Ovary (tissue), 7 donors: ENCODE measurements at regions not wholly inside any gene's neighbourhood (a gene's known extent, or its start where the extent isn't known, plus 50 kb on each side); places are given as distances from the start of the nearest gene placed in this dataset.
"Not testable (repeated sequence)": the region's sequence is repeated elsewhere in the genome, so short reads cannot be mapped to it uniquely, and the experiment has no call there.

Experiments used
- DNase-seq, 5 donors: peaks; one replicate each; pipeline ENCODE4 v3.0.0-alpha.2; 2019 to 2020
- H3K27ac ChIP-seq, 2 donors: fragments of 200-600 bp; one replicate each; pipeline versions ENCODE4 v1.5.1 to v1.8.0; 2019 to 2022
- H3K27me3 ChIP-seq: fragments of 200-600 bp; one replicate; pipeline ENCODE4 v1.8.0; 2022
- H3K36me3 ChIP-seq: fragments of 200-600 bp; sonication (generic); one replicate; pipeline ENCODE4 v1.5.1; 2019
- H3K4me1 ChIP-seq: one replicate; pipeline ENCODE4 v1.8.1; 2013; ENCODE audit warnings: mild to moderate bottlenecking, moderate library complexity; ENCODE audit not compliant: insufficient read depth
- H3K4me3 ChIP-seq: fragments of 200-600 bp; sonication (generic); one replicate; pipeline ENCODE4 v1.5.1; 2017
- H3K9me3 ChIP-seq, 2 donors: fragments of 200-600 bp in 1 of 2; sonication (generic) in 1 of 2; one replicate each; pipeline versions ENCODE4 v1.5.1 to v1.8.1; 2013 to 2019; ENCODE audit warnings: mild to moderate bottlenecking in 1 of 2, moderate library complexity in 1 of 2
- CTCF ChIP-seq, 3 donors: fragments of 450-650 bp in 2 of 3; fragments of 200-600 bp in 1 of 3; IDR thresholded peaks; one replicate each; pipeline versions ENCODE4 v1.5.1 to v1.8.0; 2016 to 2022; ENCODE audit warnings: antibody characterized with exemption in 3 of 3, mild to moderate bottlenecking in 1 of 3
- EP300 ChIP-seq: sonication (generic); formaldehyde crosslinking; IDR thresholded peaks from one replicate; pipeline ENCODE4 v1.6.1; 2017; ENCODE audit warnings: antibody characterized with exemption
- POLR2A ChIP-seq: fragments of 450-650 bp; IDR thresholded peaks from one replicate; pipeline ENCODE4 v1.6.1; 2017; ENCODE audit warnings: antibody characterized with exemption, mild to moderate bottlenecking, moderate library complexity
- WGBS, 3 donors: extraction: QIAGEN DNeasy Blood & Tissue Kit in 1 of 3; methylation state at CpG; one replicate each; pipeline versions ENCODE4 v1.1.5 to v1.1.7; 2013 to 2017; 5-methylcytosine and 5-hydroxymethylcytosine counted together
- intact Hi-C, 4 donors: fragments of 100-400 bp; cut with DNase I; formaldehyde crosslinking; loops; one replicate each; pipeline versions ENCODE4 v1.11.0 to v1.15.1; 2022 to 2023
- donor health status: DM: no; HTN: no; CAD: no; lungs with moderate emphysema.
- donor health status: DM: no; HTN: no; CAD: no.
- donor health status: Bipolar disorder and iron deficiency.
- donor health status: DM: no; HTN: no; CAD: no.
- donor health status: DM: yes; HTN: yes; CAD: no.

- Histone ChIP-seq H3K4me3 (no peak overlapping the region), H3K4me1 (no peaks in the 10 kb centered on the region), H3K9me3 (no peaks in the 10 kb centered on the region), H3K27me3 (no peaks in the 10 kb centered on the region), H3K36me3 (no peaks in the 10 kb centered on the region), H3K27ac (no peak overlapping the region)
- intact Hi-C loops, result no loop called here
- no peak for DNase-seq
- no peak for TF ChIP-seq EP300
- TF ChIP-seq POLR2A, result no peak
- no peak for TF ChIP-seq CTCF (IDR thresholded peaks at IDR 0.05)
- WGBS, 3 donors, result 92 to 95% (median 93%) methylated on average over 25 of the region's 25 CpGs
These were observed 52.7 kb upstream of the ZNF469 start for GRCh38 chr16:88329726-88330700.

- Histone ChIP-seq H3K4me3 (no peak overlapping the region), H3K36me3 (no peaks in the 10 kb centered on the region), H3K27me3 (no peaks in the 10 kb centered on the region), H3K9me3 (no peaks in the 10 kb centered on the region), H3K4me1 (no peaks in the 10 kb centered on the region), H3K27ac (no peak overlapping the region)
- TF ChIP-seq EP300 (no peak), POLR2A (no peak), CTCF (IDR thresholded peaks at IDR 0.05) (no peak)
- WGBS, 3 donors, result 95 to 98% (median 96%) methylated on average over 15 of the region's 15 CpGs
- no peak for DNase-seq
- intact Hi-C loops, result no loop called here
These were observed 51.5 kb upstream of the ZNF469 start for GRCh38 chr16:88330971-88331890.

- WGBS, 3 donors, result 52 to 62% (median 60%) methylated on average over 23 of the region's 23 CpGs
- H3K36me3 ChIP-seq, result no peaks in the 10 kb centered on the region
- H3K4me1 ChIP-seq, result no peaks in the 10 kb centered on the region
- no peak overlapping the region for H3K27ac ChIP-seq
- no peaks in the 10 kb centered on the region for H3K27me3 ChIP-seq
- no peak for DNase-seq
- TF ChIP-seq CTCF (IDR thresholded peaks at IDR 0.05) (no peak), POLR2A (no peak), EP300 (no peak)
- intact Hi-C loops, result no loop called here
- no peak overlapping the region for H3K4me3 ChIP-seq
- H3K9me3 ChIP-seq, result no peaks in the 10 kb centered on the region
These were observed 50.5 kb upstream of the ZNF469 start for GRCh38 chr16:88331989-88332920.

- H3K9me3 ChIP-seq, H3K27me3 ChIP-seq, intact Hi-C loops, DNase-seq, H3K36me3 ChIP-seq, H3K4me3 ChIP-seq, H3K4me1 ChIP-seq, H3K27ac ChIP-seq: not testable (repeated sequence)
- 82 to 87% (median 83%) methylated on average over 27 to 28 of the region's 33 CpGs for WGBS, 3 donors
These were observed 49.6 kb upstream of the ZNF469 start for GRCh38 chr16:88332921-88333825.
